Colonic mucosa (tissue), 4 donors: ENCODE measurements at regions not wholly inside any gene's neighbourhood (a gene's known extent, or its start where the extent isn't known, plus 50 kb on each side); places are given as distances from the start of the nearest gene placed in this dataset.
"Not testable (repeated sequence)": the region's sequence is repeated elsewhere in the genome, so short reads cannot be mapped to it uniquely, and the experiment has no call there.

Experiments used
- DNase-seq: peaks from one replicate; pipeline ENCODE4 v3.0.0-alpha.2; 2020
- H3K27ac ChIP-seq: fragments of 200-600 bp; one replicate; pipeline ENCODE4 v1.8.0; 2021
- H3K27me3 ChIP-seq: fragments of 200-600 bp; one replicate; pipeline ENCODE4 v1.8.0; 2021
- H3K36me3 ChIP-seq: fragments of 200-600 bp; one replicate; pipeline ENCODE4 v1.8.0; 2021
- H3K4me1 ChIP-seq: fragments of 200-600 bp; one replicate; pipeline ENCODE4 v1.8.0; 2021; ENCODE audit warnings: mild to moderate bottlenecking
- H3K4me3 ChIP-seq: fragments of 200-600 bp; one replicate; pipeline ENCODE4 v1.8.0; 2021
- H3K9ac ChIP-seq, 2 donors: one replicate each; pipeline ENCODE4 v1.7.0; 2013; ENCODE audit warnings: control low read depth in 2 of 2, low read depth in 2 of 2, low read length in 2 of 2
- H3K9me3 ChIP-seq: fragments of 200-600 bp; one replicate; pipeline ENCODE4 v1.8.0; 2021
- CTCF ChIP-seq: fragments of 200-600 bp; IDR thresholded peaks from one replicate; pipeline ENCODE4 v1.8.0; 2022; ENCODE audit warnings: antibody characterized with exemption, mild to moderate bottlenecking
- intact Hi-C: fragments of 100-400 bp; cut with DNase I; formaldehyde crosslinking; loops from one replicate; pipeline ENCODE4 v1.14.1; 2022
- donor health status: healthy.
- donor health status: DM: no; HTN: no; CAD: no.
- donor health status: DM: no; HTN: no; CAD: no.

- no peaks in the 10 kb centered on the region for H3K4me1 ChIP-seq
- H3K9me3 ChIP-seq, result no peaks in the 10 kb centered on the region
- intact Hi-C loops, result no loop called here
- H3K36me3 ChIP-seq, result no peaks in the 10 kb centered on the region
- DNase-seq, result no peak
- H3K27ac ChIP-seq, result no peak overlapping the region
- no peaks in the 10 kb centered on the region for H3K27me3 ChIP-seq
- no peak overlapping the region for H3K9ac ChIP-seq
- no peak for TF ChIP-seq CTCF
- no peak overlapping the region for H3K4me3 ChIP-seq
These were observed 240.5 kb upstream of the PRSS16 start for GRCh38 chr6:27007020-27007419.

GRCh38 chr6:27008613-27009012 lies 238.9 kb upstream of the PRSS16 start:
- H3K4me1 ChIP-seq, H3K9ac ChIP-seq, H3K4me3 ChIP-seq, H3K36me3 ChIP-seq, H3K27ac ChIP-seq, DNase-seq, intact Hi-C loops, H3K9me3 ChIP-seq, H3K27me3 ChIP-seq: not testable (repeated sequence)

GRCh38 chr6:27014053-27014452 lies 233.4 kb upstream of the PRSS16 start:
- H3K27me3 ChIP-seq, H3K9me3 ChIP-seq, H3K27ac ChIP-seq, H3K9ac ChIP-seq, DNase-seq, H3K4me3 ChIP-seq, H3K4me1 ChIP-seq, H3K36me3 ChIP-seq, intact Hi-C loops: not testable (repeated sequence)

- Histone ChIP-seq H3K4me3 (no peak overlapping the region), H3K4me1 (no peaks in the 10 kb centered on the region), H3K27me3 (no peaks in the 10 kb centered on the region), H3K36me3 (no peaks in the 10 kb centered on the region), H3K27ac (no peak overlapping the region), H3K9me3 (no peaks in the 10 kb centered on the region), H3K9ac (no peak overlapping the region)
- intact Hi-C loops, result no loop called here
- TF ChIP-seq CTCF, result no peak
- no peak for DNase-seq
These were observed 230.8 kb upstream of the PRSS16 start for GRCh38 chr6:27016689-27017088.

GRCh38 chr6:27018401-27018800 lies 229.1 kb upstream of the PRSS16 start:
- H3K4me3 ChIP-seq, H3K4me1 ChIP-seq, H3K27ac ChIP-seq, DNase-seq, H3K9me3 ChIP-seq, intact Hi-C loops, H3K27me3 ChIP-seq, H3K36me3 ChIP-seq, H3K9ac ChIP-seq: not testable (repeated sequence)

GRCh38 chr6:27019651-27020552 lies 227.6 kb upstream of the PRSS16 start:
- Histone ChIP-seq H3K9me3 (no peaks in the 10 kb centered on the region), H3K36me3 (no peaks in the 10 kb centered on the region), H3K9ac (peak overlapping the region; percentile 64 to 75), H3K27ac (peak overlapping the region; percentile 77), H3K4me3 (peak overlapping the region; percentile 57), H3K27me3 (no peaks in the 10 kb centered on the region), H3K4me1 (no peaks in the 10 kb centered on the region)
- intact Hi-C loops, result no loop called here
- no peak for TF ChIP-seq CTCF
- DNase-seq, result peak; percentile 86

GRCh38 chr6:27020553-27020880 lies 227.0 kb upstream of the PRSS16 start:
- Histone ChIP-seq H3K27me3 (no peaks in the 10 kb centered on the region), H3K27ac (peak overlapping the region; percentile 77), H3K9me3 (no peaks in the 10 kb centered on the region), H3K4me3 (peak overlapping the region; percentile 57), H3K36me3 (no peaks in the 10 kb centered on the region), H3K9ac (no peak overlapping the region), H3K4me1 (no peaks in the 10 kb centered on the region)
- TF ChIP-seq CTCF, result no peak
- no peak for DNase-seq
- intact Hi-C loops, result no loop called here
